Panc1 (cell line): ENCODE measurements at regions not wholly inside any gene's neighbourhood (a gene's known extent, or its start where the extent isn't known, plus 50 kb on each side); places are given as distances from the start of the nearest gene placed in this dataset.

ENCODE experiments used
- ATAC-seq: fragments of 200-7000 bp; cut with Tn5 transposase; 2 replicates; pipeline ENCODE4 v1.9.1; 2020; ENCODE audit warnings: mild to moderate bottlenecking, moderate library complexity
- BruUV-seq: library from RNA; stranded (reverse); fragments of 400-500 nt; replicated peaks from 2 replicates; lab custom pipeline; 2021; lab: Mats Ljungman, UMichigan
- CTCF ChIA-PET: fragments of 300-600 bp; sonication (Branson Sonifier 250); formaldehyde crosslinking; loops from one replicate; lab custom pipeline; 2022; ENCODE audit warnings: antibody characterized with exemption; lab: Charles Lee
- POLR2A ChIA-PET: fragments of 300-600 bp; sonication (Branson Sonifier 250); formaldehyde crosslinking; loops from one replicate; lab custom pipeline; 2022; ENCODE audit warnings: antibody characterized with exemption; lab: Charles Lee
- DNase-seq: peaks from one replicate; pipeline ENCODE4 v3.0.0-alpha.2; 2010; ENCODE audit warnings: low read depth, low spot score
- H3K27ac ChIP-seq: 2 replicates; pipeline ENCODE4 v1.5.1; 2011; ENCODE audit warnings: mild to moderate bottlenecking, low read length, inconsistent platforms
- H3K27me3 ChIP-seq: fragments of 200-500 bp; sonication (Bioruptor generic); 2 replicates; pipeline ENCODE4 v1.6.0; 2014; ENCODE audit warnings: low read length, inconsistent platforms; ENCODE audit not compliant: control insufficient read depth, insufficient read depth
- H3K36me3 ChIP-seq: fragments of 200-500 bp; sonication (Bioruptor generic); 2 replicates; pipeline ENCODE4 v1.5.1; 2014; ENCODE audit warnings: inconsistent platforms, mild to moderate bottlenecking, low read length, moderate library complexity; ENCODE audit not compliant: control insufficient read depth, insufficient read depth
- H3K4me1 ChIP-seq: 2 replicates; pipeline ENCODE4 v1.5.1; 2011; ENCODE audit warnings: inconsistent platforms, mild to moderate bottlenecking, low read length, moderate library complexity; ENCODE audit not compliant: control insufficient read depth, insufficient read depth
- H3K4me3 ChIP-seq, 2 experiments: 2 replicates each; pipeline ENCODE4 v1.5.1; 2011 to 2012; ENCODE audit warnings: low read depth in 2 of 2, low read length in 2 of 2, mild to moderate bottlenecking in 2 of 2, inconsistent platforms in 1 of 2, moderate library complexity in 1 of 2
- H3K9me3 ChIP-seq: fragments of 200-500 bp; sonication (Bioruptor generic); 2 replicates; pipeline ENCODE4 v1.5.1; 2014; ENCODE audit warnings: low read depth, mild to moderate bottlenecking, inconsistent platforms, low read length, moderate library complexity; ENCODE audit not compliant: control insufficient read depth, insufficient read depth
- POLR2AphosphoS5 ChIP-seq: IDR thresholded peaks from 2 replicates; pipeline ENCODE4 v1.6.1; 2012; ENCODE audit warnings: mild to moderate bottlenecking, low read depth, low read length, moderate library complexity
- SIN3A ChIP-seq: IDR thresholded peaks from 2 replicates; pipeline ENCODE4 v1.6.1; 2012; ENCODE audit warnings: low read depth, mild to moderate bottlenecking, low read length, moderate library complexity, borderline replicate concordance; ENCODE audit not compliant: insufficient read depth
- TCF7L2 ChIP-seq: IDR thresholded peaks from 2 replicates; pipeline ENCODE4 v1.6.1; 2011; ENCODE audit warnings: mild to moderate bottlenecking, low read depth, low read length, inconsistent platforms
- in situ Hi-C: cut with HindIII; loops from 2 replicates; pipeline ENCODE4 v1.10.0; 2016; ENCODE audit warnings: low sequenced_read_pairs, low pct_unique_long_range_greater_than_20kb
- intact Hi-C: fragments of 100-400 bp; cut with micrococcal nuclease; formaldehyde crosslinking; loops from one replicate; pipeline ENCODE4 v1.10.0; 2022; ENCODE audit not compliant: unreplicated experiment
- TF ChIP-seq, protein P1 (sequence below): fragments of 450-650 bp; IDR thresholded peaks from 2 replicates; pipeline ENCODE4 v1.5.1; 2017; ENCODE audit warnings: mild to moderate bottlenecking
- TF ChIP-seq, protein P2 (sequence below), 2 experiments: IDR thresholded peaks; 2 replicates each; pipeline ENCODE4 v1.6.1; 2011 to 2012; ENCODE audit warnings: low read depth in 2 of 2, control low read depth in 1 of 2, low read length in 1 of 2, mild to moderate bottlenecking in 1 of 2, moderate library complexity in 1 of 2; ENCODE audit not compliant: insufficient read depth in 1 of 2

DNA sequence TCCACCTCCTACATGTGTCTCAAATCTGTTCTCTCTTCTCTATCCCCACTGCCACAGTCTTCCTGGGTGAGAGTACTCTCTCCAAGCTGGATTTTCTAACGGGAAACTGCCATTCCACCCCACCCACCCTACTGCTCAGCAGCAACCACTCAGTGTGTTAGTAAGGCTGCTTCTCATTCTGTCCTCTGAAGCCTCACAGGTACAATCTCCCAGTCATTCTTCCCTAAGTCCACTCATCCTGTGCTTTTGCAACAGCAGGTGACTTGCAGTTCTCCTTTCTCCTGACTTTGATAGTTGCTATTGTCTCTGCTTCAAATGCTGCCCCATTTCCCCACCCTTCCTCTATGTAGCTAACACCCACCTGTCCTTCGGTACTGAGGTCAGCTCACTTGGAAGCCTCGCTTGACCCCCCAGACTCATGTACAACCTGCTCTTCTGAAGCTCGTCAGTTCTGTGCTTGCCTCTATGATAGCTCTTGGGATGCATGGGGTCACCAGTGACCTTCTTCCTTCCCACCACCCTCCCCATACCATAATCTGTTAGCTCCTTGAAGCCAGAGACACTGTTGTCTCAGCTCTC lies 188.9 kb downstream of the RRAGC start:
- in situ Hi-C loops: no loop called here
- TF ChIP-seq, protein P1, sequence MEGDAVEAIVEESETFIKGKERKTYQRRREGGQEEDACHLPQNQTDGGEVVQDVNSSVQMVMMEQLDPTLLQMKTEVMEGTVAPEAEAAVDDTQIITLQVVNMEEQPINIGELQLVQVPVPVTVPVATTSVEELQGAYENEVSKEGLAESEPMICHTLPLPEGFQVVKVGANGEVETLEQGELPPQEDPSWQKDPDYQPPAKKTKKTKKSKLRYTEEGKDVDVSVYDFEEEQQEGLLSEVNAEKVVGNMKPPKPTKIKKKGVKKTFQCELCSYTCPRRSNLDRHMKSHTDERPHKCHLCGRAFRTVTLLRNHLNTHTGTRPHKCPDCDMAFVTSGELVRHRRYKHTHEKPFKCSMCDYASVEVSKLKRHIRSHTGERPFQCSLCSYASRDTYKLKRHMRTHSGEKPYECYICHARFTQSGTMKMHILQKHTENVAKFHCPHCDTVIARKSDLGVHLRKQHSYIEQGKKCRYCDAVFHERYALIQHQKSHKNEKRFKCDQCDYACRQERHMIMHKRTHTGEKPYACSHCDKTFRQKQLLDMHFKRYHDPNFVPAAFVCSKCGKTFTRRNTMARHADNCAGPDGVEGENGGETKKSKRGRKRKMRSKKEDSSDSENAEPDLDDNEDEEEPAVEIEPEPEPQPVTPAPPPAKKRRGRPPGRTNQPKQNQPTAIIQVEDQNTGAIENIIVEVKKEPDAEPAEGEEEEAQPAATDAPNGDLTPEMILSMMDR: no peak
- TF ChIP-seq POLR2AphosphoS5: no peak
- Histone ChIP-seq H3K36me3 (no peaks in the 10 kb centered on the region; the same call in 1 of the 2 replicates), H3K4me3 (no peak overlapping the region), H3K4me1 (no peaks in the 10 kb centered on the region), H3K9me3 (no peaks in the 10 kb centered on the region), H3K27me3 (peaks cover 18% of the 10 kb centered on the region), H3K27ac (no peak overlapping the region)
- no TSS peak for BruUV-seq
- intact Hi-C loops: no loop called here
- DNase-seq (no peak), ATAC-seq (no peak)
- CTCF ChIA-PET: no interaction called here
- POLR2A ChIA-PET: no interaction called here

DNA sequence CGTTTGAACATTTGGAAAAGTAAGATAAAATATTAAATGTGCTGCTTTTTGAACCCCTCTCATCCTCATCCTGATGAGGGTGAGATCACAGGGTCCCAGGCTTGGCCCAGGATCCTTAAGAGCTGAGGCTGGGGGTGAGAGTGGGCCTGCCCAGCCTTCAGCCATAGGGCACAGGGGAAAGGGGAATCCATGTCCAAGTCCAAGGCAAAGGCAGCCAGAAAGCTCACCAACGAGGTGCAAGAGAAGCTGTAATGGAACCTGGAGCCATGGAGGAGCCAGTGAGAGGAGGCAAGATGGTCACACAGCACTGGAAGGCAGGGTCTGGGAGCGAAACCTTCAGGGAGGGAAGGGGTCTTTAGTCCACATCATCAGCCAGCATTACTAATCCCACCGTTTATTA lies 191.9 kb downstream of the RRAGC start:
- in situ Hi-C loops: no loop called here

More for the DNA sequence above, 191.9 kb downstream of the RRAGC start:
- no peak overlapping the region for H3K27ac ChIP-seq
- intact Hi-C loops: no loop called here
- DNase-seq (no peak), ATAC-seq (no peak)
- H3K9me3 ChIP-seq: no peaks in the 10 kb centered on the region
- CTCF ChIA-PET: no interaction called here
- H3K4me1 ChIP-seq: no peaks in the 10 kb centered on the region
- no peak for TF ChIP-seq POLR2AphosphoS5
- no peak for TF ChIP-seq SIN3A
- TF ChIP-seq, protein P1: no peak
- no peak for TF ChIP-seq TCF7L2
- TF ChIP-seq, protein P2, sequence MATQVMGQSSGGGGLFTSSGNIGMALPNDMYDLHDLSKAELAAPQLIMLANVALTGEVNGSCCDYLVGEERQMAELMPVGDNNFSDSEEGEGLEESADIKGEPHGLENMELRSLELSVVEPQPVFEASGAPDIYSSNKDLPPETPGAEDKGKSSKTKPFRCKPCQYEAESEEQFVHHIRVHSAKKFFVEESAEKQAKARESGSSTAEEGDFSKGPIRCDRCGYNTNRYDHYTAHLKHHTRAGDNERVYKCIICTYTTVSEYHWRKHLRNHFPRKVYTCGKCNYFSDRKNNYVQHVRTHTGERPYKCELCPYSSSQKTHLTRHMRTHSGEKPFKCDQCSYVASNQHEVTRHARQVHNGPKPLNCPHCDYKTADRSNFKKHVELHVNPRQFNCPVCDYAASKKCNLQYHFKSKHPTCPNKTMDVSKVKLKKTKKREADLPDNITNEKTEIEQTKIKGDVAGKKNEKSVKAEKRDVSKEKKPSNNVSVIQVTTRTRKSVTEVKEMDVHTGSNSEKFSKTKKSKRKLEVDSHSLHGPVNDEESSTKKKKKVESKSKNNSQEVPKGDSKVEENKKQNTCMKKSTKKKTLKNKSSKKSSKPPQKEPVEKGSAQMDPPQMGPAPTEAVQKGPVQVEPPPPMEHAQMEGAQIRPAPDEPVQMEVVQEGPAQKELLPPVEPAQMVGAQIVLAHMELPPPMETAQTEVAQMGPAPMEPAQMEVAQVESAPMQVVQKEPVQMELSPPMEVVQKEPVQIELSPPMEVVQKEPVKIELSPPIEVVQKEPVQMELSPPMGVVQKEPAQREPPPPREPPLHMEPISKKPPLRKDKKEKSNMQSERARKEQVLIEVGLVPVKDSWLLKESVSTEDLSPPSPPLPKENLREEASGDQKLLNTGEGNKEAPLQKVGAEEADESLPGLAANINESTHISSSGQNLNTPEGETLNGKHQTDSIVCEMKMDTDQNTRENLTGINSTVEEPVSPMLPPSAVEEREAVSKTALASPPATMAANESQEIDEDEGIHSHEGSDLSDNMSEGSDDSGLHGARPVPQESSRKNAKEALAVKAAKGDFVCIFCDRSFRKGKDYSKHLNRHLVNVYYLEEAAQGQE (IDR thresholded peaks at IDR 0.05; ENCODE audit: insufficient read depth in 1 of 2, low read depth in 2 of 2, low read length in 1 of 2): no peak
- peaks cover 13% of the 10 kb centered on the region for H3K27me3 ChIP-seq
- POLR2A ChIA-PET: no interaction called here
- H3K36me3 ChIP-seq: no peaks in the 10 kb centered on the region; the same call in 1 of the 2 replicates
- no TSS peak for BruUV-seq
- no peak overlapping the region for H3K4me3 ChIP-seq
